ENCODE measurements at regions not wholly inside any gene's neighbourhood (a gene's known extent, or its start where the extent isn't known, plus 50 kb on each side); places are given as distances from the start of the nearest gene placed in this dataset.

- TF ChIP-seq, protein P1, sequence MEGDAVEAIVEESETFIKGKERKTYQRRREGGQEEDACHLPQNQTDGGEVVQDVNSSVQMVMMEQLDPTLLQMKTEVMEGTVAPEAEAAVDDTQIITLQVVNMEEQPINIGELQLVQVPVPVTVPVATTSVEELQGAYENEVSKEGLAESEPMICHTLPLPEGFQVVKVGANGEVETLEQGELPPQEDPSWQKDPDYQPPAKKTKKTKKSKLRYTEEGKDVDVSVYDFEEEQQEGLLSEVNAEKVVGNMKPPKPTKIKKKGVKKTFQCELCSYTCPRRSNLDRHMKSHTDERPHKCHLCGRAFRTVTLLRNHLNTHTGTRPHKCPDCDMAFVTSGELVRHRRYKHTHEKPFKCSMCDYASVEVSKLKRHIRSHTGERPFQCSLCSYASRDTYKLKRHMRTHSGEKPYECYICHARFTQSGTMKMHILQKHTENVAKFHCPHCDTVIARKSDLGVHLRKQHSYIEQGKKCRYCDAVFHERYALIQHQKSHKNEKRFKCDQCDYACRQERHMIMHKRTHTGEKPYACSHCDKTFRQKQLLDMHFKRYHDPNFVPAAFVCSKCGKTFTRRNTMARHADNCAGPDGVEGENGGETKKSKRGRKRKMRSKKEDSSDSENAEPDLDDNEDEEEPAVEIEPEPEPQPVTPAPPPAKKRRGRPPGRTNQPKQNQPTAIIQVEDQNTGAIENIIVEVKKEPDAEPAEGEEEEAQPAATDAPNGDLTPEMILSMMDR (IDR thresholded peaks at IDR 0.05), result no peak
- no peak for TF ChIP-seq POLR2A (IDR thresholded peaks at IDR 0.05)
These were observed 246.0 kb upstream of the ARHGAP20 start for GRCh38 chr11:110958216-110958615.
